ENCODE measurements at regions not wholly inside any gene's neighbourhood (a gene's known extent, or its start where the extent isn't known, plus 50 kb on each side); places are given as distances from the start of the nearest gene placed in this dataset.

GRCh38 chr16:55149622-55150021, 174.4 kb upstream of the IRX6 start:
- no peak for DNase-seq (ENCODE audit: low read depth in 2 of 3, low spot score in 2 of 3)

- DNase-seq (ENCODE audit: low read depth in 2 of 3, low spot score in 2 of 3), result no peak
These were observed 172.3 kb upstream of the IRX6 start for GRCh38 chr16:55151561-55152305.

GRCh38 chr16:55152875-55153390, 171.1 kb upstream of the IRX6 start:
- DNase-seq (ENCODE audit: low read depth in 2 of 3, low spot score in 2 of 3), result no peak

- DNase-seq (ENCODE audit: low read depth in 2 of 3, low spot score in 2 of 3), result no peak
These were observed 169.7 kb upstream of the IRX6 start for GRCh38 chr16:55154262-55154661.

- DNase-seq (ENCODE audit: low read depth in 2 of 3, low spot score in 2 of 3), result no peak
These were observed 169.0 kb upstream of the IRX6 start for GRCh38 chr16:55154956-55155355.

GRCh38 chr16:55155815-55156214, 168.2 kb upstream of the IRX6 start:
- DNase-seq (ENCODE audit: low read depth in 2 of 3, low spot score in 2 of 3), result no peak

- no peak for DNase-seq (ENCODE audit: low read depth in 2 of 3, low spot score in 2 of 3)
These were observed 154.2 kb upstream of the IRX6 start for GRCh38 chr16:55169780-55170179.

GRCh38 chr16:55171241-55171640, 152.8 kb upstream of the IRX6 start:
- DNase-seq (ENCODE audit: low read depth in 2 of 3, low spot score in 2 of 3), result no peak

- no peak for DNase-seq (ENCODE audit: low read depth in 2 of 3, low spot score in 2 of 3)
These were observed 148.6 kb upstream of the IRX6 start for GRCh38 chr16:55175389-55175788.

- no peak for DNase-seq (ENCODE audit: low read depth in 2 of 3, low spot score in 2 of 3)
These were observed 147.1 kb upstream of the IRX6 start for GRCh38 chr16:55176901-55177300.

- DNase-seq (ENCODE audit: low read depth in 2 of 3, low spot score in 2 of 3), result no peak
These were observed 144.6 kb upstream of the IRX6 start for GRCh38 chr16:55179411-55179810.

- DNase-seq (ENCODE audit: low read depth in 2 of 3, low spot score in 2 of 3), result no peak
These were observed 144.0 kb upstream of the IRX6 start for GRCh38 chr16:55179852-55180585.

- no peak for DNase-seq (ENCODE audit: low read depth in 2 of 3, low spot score in 2 of 3)
These were observed 140.0 kb upstream of the IRX6 start for GRCh38 chr16:55184052-55184451.

GRCh38 chr16:55184619-55185018, 139.4 kb upstream of the IRX6 start:
- DNase-seq (ENCODE audit: low read depth in 2 of 3, low spot score in 2 of 3), result no peak

- DNase-seq (ENCODE audit: low read depth in 2 of 3, low spot score in 2 of 3), result no peak
These were observed 134.8 kb upstream of the IRX6 start for GRCh38 chr16:55189224-55189623.

GRCh38 chr16:55189682-55190636, 134.0 kb upstream of the IRX6 start:
- no peak for DNase-seq (ENCODE audit: low read depth in 2 of 3, low spot score in 2 of 3)

GRCh38 chr16:55192734-55193133, 131.3 kb upstream of the IRX6 start:
- no peak for DNase-seq (ENCODE audit: low read depth in 2 of 3, low spot score in 2 of 3)

GRCh38 chr16:55203570-55203969, 120.4 kb upstream of the IRX6 start:
- DNase-seq (ENCODE audit: low read depth in 2 of 3, low spot score in 2 of 3), result peak in 1 of 3 donors; percentile 2

- DNase-seq (ENCODE audit: low read depth in 2 of 3, low spot score in 2 of 3), result no peak
These were observed 119.9 kb upstream of the IRX6 start for GRCh38 chr16:55204069-55204468.

- no peak for DNase-seq (ENCODE audit: low read depth in 2 of 3, low spot score in 2 of 3)
These were observed 119.1 kb upstream of the IRX6 start for GRCh38 chr16:55204923-55205322.
